HT1080 (cell line): ENCODE measurements at regions not wholly inside any gene's neighbourhood (a gene's known extent, or its start where the extent isn't known, plus 50 kb on each side); places are given as distances from the start of the nearest gene placed in this dataset. TPM values are rescaled to one million over a fixed set of nuclear protein-coding genes. Genes with fewer than 3 reads are reported as not detected.

ENCODE experiments used
- DNase-seq: peaks from one replicate; pipeline ENCODE4 v3.0.0-alpha.2; 2015; ENCODE audit warnings: low read depth
- small RNA-seq: library from RNA; depleted of rRNA; stranded (forward); fragments of <200 nt; gene quantifications from one replicate; pipeline ENCODE3, GENCODE V24; 2014

DNA sequence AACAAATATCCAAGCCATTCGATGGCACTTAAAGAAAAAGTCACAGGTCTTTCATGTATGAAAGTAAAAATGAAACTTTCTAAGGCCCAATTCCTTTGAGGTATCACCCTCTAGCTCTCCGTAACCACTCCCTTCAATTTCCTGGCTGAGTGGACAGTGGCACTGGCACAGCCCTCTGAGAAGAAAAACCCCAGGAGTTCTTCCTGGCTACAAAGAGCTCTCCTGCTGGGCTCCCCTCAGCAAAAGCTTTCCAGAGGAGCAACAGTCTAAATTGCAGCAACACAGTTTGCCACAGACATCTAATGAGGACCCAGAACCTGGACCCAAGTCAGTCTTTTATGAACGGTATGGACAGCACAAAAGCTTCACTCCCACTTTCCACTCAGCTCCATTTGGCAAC, 71.8 kb downstream of the FUNDC1 start:
- DNase-seq, result no peak

DNA sequence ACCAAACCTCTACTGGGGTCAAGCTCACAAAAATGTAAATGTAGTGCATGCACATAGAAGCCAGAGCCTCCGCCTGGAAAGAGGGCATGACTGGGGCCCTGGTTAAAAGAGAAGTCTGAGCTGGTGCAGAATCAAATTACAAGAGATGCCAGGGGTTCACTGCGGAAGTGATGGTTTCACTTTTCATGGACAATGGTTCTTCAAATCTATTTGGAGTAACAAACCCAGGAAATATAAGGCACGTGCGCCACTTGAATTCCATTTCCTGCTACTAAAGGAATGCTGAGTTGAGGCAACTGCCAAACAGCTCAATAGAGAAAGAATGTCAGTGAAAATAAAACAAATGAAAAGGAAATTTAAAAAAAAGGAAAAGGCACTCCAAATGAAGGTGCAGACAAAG, 79.8 kb downstream of the FUNDC1 start:
- DNase-seq, result peak; percentile 65

DNA sequence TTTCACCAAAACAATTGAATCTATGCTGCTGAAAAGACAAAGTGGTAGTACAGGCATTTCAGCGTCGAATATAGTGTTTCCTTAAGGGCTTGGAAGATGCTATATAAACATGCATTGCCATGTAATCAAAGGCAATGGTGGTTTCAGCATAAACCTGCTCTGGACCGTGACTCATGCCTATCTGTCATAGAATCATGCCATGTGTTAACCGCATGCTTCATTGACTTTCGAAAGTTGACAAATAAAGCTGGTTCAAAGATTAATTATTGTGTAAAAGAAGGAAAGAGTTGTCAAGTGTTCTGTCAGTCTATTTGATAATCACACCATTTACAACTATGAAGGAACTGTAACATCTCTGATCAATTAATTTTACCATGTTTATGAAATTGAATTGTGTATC, 83.2 kb downstream of the FUNDC1 start:
- no peak for DNase-seq

DNA sequence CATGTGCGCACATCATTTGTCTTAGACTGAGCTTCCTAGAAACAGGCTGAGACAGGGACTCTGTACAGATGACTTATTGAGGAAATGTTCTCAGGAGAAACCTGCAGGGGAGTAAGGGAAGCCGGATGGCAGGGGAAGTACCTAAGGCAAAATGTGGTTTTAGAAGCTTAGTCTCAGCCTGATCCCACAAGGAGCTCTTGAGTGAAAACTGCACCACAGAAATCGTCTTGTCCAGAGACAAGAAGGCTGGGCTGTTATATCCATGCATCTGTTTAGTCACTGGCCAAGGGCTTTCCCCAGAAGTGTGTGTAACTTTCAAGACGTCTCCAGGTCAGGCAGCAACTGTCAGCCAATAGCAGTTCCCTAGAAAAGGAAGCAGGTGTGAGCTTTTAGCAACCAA, 86.0 kb downstream of the FUNDC1 start:
- no peak for DNase-seq

DNA sequence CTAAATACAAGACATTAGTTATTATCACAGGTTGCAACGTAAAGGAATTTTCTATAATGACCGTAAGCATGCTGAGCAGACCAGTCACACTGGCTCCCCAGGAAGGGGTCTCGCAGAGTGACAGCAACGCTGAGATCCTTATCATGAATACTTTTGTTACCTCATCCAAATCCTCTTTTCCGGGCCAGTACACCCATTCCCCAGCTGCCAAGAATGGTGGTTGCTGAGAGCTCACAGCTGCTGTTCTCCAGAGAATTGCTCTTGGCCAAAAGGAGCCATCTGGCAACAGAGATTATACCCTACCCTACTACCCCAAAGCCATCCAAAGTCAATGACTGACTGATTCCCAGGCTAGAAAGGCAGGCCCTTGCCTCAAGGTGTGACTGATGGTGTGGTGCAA, 91.6 kb downstream of the FUNDC1 start:
- DNase-seq, result no peak

DNA sequence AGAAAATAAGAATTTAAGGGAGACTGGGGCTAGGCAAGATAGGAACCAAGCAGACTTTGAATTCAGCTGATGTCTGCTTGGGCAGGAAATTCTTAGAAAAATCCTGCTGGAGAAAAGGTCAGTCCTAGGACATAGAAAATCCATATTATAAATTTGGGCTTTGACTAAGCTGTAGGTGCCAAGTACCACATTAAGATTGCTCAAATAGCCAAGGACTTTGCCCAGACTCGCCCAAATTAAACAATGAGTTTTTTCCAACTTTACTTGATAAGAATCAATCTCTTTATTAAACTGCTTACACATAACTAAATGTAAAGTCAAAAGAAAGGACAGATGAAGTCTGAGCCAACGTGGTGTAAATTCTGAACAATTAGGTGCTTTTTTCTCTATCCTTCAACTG, 95.4 kb downstream of the FUNDC1 start:
- no peak for DNase-seq

DNA sequence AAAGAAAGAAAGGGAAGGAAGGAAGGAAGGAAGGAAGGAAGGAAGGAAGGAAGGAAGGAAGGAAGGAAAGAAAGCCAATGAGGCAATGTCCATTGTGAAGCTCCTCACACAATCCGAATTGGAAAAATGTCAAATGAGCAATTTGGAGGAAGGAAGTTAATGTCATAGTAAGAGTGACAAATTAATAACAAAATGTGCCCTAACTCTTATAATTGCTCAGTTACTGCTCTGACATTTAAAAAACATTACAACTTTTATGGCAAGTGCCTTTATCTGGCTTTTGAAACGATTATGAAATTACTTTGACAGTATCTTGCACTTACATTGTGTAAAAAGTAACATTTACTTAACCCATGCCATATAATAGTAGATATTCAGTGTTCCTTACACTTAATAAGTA, 96.5 kb upstream of the EFHC2 start:
- no peak for DNase-seq

DNA sequence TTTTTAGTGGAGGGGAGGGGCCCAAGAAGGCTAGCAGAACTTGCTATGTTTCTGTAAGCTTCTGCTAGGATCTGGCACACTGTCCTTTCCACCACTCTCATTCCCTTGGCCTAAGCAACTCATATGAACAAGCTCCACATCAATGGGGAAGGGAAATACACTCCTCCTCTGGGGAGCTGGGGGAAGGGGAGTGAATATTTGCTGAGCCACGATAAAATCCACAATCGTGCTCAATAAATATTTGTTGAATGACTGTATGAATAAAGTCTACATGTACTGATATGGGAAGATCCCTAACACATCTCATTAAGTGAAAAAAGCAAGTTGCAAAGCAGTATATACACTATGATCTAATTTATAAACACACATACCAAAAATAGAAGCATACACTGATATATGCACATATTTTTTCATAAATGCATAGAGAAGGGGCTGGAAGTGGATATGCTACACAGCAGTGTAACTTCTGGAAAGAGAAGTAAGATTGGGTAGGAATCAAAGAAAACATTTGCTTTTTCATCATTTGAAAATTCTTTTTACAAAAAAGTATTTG, 95.8 kb upstream of the EFHC2 start:
- no peak for DNase-seq

DNA sequence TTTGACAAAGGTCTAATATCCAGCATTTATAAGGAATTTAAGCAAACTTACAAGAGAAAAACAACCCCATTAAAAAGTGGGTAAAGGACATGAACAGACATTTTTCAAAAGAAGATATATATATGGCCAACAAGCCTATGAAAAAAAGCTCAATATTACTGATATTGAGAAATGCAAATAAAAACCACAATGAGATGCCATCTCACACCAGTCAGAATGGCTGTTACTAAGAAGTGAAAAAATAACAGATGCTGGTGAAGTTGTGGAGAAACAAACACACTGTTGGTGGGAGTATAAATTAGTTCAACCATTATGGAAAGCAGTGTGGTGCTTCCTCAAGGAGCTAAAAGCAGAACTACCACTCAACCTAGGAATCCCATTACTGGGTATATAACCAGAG, 91.6 kb upstream of the EFHC2 start:
- DNase-seq, result no peak

DNA sequence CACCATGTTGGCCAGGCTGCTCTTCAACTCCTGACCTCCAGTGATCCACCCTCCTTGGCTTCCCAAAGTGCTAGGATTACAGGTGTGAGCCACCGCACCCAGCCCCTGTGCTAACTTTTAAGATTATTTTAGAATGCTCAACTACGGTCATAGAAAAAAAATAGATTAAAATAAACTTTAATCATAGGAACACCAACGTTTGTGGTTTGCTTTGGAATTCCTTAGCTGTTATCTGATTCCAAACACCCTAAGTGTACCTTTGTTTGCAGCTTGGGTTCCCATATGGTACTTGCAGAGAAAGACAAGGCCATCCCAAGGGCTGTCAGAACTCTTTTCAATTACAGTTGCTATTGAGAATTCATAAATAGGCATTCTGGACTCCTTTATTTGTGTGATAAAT, 90.1 kb upstream of the EFHC2 start:
- peak; percentile 80 for DNase-seq

DNA sequence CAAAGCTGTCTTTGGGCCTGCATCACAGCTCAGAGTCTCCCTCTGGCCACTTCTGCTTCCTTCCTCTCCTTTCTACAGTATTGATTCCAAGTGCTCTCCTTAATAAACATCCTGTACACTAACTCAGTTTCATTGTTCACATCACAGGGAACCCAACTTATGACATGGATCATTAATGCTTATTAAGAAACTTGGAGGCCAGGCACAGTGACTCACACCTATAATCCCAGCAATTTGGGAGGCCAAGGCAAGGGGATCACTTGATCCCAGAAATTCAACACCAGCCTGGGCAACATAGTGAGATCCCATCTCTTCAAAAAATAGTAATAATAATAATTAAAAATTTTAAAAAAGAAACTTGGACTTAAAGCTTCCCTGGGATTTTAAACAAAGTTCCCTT, 89.2 kb upstream of the EFHC2 start:
- DNase-seq, result no peak

DNA sequence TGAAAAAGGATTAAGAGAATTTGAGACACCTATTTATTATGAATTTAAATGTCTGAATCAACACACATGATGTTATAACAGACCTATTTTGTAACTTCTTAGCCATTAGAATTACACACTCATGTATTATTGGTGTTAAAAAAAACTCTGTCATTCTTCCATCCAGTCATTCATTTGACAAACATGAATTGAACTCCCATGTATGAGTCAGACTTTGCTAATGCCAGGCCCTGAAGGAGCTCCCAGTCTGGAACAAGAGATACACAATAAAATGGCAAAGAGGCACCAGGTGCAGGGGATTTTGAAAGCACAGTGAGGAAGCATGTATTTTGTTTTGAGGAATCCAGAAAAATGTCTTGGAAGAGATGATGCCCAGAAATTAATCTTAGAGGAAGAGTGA, 87.7 kb upstream of the EFHC2 start:
- peak; percentile 70 for DNase-seq

DNA sequence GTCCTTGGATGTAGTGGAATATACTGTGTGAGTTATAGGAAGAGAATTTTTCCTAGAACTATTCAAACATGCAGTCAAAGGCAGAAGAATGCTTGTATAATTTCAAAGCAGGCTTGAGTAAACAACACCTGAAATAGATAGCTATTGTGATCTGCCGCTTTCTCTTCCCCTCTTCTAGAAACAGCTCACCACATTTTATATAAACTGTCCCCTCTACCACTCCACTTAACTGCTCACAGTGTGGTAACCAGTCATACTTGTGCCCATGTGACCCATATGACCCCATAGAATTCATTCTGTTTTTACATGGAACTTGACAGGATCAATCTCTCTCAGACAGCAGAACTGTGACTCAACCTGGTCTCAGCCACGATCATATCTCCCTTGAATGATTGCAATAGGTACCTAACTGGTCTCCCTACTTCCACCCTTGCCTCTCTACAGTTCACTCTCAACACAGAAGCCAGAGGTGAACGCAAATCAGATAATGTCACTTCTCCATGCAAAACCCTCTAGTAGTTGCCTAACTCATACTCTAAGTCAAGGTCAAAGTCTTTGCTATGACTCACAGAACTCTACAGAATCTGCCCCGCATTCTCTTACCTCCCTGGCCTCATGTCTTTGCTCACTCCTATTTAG, 85.6 kb upstream of the EFHC2 start:
- DNase-seq, result no peak

DNA sequence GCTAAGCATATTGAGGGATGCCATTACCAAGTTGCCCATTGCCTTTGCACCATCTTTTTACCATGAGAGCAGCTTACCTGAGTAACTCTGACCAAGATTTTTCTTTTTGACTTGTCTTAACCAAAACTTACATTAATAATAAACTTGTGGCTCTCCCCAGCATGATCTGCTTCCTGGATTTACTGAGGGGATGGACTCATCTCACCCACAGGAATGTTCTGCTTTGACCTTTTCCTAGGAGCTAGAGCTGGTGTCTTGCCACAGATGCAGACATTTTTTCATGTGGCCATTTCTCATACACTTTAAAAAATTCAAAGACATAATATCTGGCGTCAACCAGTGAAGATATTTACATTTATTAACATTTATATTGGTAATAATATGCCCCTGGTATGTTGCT, 79.2 kb upstream of the EFHC2 start:
- peak; percentile 34 for DNase-seq

DNA sequence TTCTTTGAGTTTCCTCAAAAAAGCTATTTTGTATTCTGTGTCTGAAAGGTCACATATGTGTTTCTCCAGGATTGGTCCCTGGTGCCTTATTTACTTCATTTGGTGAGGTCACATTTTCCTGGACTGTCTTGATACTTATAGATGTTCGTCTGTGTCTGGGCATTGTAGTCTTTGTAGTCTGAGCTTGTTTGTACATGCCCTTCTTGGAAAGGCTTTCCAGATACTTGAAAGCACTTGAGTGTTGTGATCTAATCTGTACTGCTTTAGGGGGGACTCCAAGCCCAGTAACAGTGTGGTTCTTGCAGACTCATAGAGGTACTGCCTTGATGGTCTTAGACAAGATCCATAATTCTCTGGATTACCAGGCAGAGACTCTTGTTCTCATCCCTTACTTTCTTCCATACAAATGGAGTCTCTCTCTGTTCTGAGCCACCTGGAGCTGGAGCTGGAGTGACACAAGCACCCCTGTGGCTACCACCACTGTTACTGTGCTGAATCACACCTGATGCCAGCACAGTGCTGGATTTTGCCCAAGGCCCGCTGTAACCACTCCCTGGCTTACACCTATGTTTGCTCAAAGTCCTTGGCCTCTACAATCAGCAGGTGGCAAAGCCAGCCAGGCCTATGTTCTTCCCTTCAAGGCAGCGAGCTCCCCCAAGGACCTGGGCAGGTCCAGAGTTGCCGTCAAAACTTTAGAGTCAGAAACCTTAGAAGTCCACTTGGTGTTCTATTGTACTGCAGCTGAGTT, 72.3 kb upstream of the EFHC2 start:
- DNase-seq, result no peak

DNA sequence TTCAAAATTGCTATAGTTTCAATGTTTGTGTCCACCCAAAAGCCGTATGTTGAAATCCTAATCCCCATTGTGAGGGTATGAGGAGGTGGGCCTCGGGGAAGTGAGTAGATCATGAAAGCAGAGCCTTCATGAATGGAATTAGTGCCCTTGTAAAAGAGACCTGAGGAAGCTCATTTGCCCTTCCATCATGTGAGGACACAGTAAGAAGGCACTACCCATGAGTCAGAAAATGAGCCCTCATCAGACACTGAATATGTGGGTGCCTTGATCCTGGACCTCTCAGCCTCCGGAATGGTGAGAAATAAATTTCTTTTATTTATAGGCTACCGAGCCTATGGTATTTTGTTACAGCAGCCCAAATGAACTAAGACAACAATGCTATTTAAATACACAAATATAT, 57.7 kb upstream of the EFHC2 start:
- DNase-seq, result no peak

DNA sequence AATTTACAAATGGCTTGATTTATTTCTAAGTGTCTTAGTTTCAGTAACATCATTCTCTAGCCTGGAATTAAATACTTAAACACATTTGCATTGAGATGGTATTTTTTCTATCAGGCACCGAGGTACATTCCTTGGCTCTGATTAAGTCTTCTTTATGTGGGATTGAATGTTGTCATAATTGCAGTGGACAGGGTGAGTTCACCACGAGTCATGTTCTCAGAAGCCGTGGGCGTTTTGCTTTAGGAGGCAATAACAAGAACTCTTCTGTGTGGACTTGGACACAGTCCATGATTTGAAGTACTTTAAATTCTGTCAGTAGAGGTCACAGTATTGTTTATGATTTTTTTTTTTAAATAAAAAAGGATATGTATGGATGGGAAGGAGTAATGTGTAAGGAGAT, 57.1 kb upstream of the EFHC2 start:
- peak; percentile 87 for DNase-seq

DNA sequence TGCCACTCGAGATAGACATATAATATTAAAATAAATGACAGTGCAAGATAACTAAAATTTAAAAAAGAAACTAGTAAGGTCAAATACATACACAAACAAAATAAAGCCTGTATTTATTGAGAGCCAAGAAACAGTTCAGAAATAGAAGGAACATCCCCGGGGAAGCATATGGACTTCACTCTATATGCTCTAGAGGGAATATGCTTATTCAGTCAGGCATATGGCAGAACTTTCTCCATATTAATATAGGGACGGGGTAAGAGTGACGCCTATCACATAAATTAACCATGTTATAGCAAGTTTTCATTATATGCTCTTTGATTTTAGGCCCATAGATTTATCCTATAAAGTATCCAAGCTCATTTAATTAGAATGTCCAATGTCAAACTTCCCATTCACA, 56.7 kb upstream of the EFHC2 start:
- no peak for DNase-seq

Small RNAs in the stretch of these regions (small RNA-seq; reads per million reads assigned to genes)
- not detected for gene RF00019
